Retinal pigment epithelial cell (primary cell): ENCODE measurements at regions not wholly inside any gene's neighbourhood (a gene's known extent, or its start where the extent isn't known, plus 50 kb on each side); places are given as distances from the start of the nearest gene placed in this dataset.

Experiments
- DNase-seq: peaks from one replicate; pipeline ENCODE4 v3.0.0-alpha.2; 2010; ENCODE audit warnings: low read depth
- H3K4me3 ChIP-seq: 2 replicates; pipeline ENCODE4 v1.5.1; 2011; ENCODE audit warnings: mild to moderate bottlenecking, low read length, control low read depth, moderate library complexity
- TF ChIP-seq, protein P1 (sequence below): conservative IDR thresholded peaks from 2 replicates; pipeline ENCODE4 v1.5.1; 2011; ENCODE audit warnings: low read depth, low read length, control low read depth, inconsistent platforms

DNA sequence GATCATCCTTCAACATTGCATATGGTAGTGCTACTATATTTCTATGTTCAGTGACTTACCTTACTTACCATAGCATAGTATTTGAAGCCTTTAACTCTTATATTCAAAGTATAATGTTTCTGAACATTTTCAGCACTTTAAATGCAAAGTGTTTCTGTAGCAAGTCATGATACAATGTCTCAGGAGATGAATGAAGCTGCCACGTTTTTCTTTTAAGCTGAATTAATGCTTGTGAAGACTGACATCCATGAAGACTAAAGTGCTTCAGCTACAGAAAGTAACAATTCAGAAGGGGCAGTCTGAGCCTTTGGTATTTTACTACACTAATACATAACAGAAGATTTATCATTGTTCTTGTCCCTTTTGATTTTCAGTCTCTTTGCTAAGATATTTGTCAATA, 709.1 kb upstream of the ARRDC3 start:
- no peak overlapping the region for H3K4me3 ChIP-seq
- TF ChIP-seq, protein P1, sequence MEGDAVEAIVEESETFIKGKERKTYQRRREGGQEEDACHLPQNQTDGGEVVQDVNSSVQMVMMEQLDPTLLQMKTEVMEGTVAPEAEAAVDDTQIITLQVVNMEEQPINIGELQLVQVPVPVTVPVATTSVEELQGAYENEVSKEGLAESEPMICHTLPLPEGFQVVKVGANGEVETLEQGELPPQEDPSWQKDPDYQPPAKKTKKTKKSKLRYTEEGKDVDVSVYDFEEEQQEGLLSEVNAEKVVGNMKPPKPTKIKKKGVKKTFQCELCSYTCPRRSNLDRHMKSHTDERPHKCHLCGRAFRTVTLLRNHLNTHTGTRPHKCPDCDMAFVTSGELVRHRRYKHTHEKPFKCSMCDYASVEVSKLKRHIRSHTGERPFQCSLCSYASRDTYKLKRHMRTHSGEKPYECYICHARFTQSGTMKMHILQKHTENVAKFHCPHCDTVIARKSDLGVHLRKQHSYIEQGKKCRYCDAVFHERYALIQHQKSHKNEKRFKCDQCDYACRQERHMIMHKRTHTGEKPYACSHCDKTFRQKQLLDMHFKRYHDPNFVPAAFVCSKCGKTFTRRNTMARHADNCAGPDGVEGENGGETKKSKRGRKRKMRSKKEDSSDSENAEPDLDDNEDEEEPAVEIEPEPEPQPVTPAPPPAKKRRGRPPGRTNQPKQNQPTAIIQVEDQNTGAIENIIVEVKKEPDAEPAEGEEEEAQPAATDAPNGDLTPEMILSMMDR: no peak
- DNase-seq: no peak

DNA sequence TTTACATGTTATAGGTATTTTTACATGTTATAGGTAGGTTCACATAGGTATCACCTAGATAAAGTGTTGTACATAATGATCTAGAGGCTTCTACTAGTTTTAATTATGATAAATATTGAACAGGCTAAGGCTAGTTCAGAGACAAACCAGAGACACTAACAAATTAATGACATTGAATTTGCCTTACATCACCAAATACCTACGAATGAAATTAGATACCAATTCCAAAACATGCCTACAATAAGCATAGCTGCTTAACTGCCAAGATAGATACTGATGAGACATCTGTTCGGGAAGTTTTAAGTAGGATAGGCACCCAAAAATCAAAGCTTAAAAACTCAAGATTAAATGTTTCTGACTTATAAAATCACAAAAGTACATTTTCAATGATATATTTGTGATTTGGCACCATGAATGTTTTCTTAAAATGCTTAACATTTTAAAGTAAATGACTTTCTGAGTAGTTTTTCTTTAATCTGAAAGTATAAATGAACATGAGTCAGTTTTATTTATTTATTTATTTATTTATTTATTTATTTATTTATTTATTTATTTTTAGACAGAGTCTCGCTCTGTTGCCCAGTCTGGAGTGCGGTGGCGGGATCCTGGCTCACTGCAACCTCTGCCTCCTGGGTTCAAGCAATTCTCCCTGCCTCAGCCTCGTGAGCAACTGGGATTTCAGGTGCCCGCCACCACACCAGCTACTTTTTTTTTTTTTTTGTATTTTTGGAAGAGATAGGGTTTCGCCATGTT, 703.1 kb upstream of the ARRDC3 start:
- DNase-seq: no peak
- TF ChIP-seq, protein P1: no peak
- no peak overlapping the region for H3K4me3 ChIP-seq

DNA sequence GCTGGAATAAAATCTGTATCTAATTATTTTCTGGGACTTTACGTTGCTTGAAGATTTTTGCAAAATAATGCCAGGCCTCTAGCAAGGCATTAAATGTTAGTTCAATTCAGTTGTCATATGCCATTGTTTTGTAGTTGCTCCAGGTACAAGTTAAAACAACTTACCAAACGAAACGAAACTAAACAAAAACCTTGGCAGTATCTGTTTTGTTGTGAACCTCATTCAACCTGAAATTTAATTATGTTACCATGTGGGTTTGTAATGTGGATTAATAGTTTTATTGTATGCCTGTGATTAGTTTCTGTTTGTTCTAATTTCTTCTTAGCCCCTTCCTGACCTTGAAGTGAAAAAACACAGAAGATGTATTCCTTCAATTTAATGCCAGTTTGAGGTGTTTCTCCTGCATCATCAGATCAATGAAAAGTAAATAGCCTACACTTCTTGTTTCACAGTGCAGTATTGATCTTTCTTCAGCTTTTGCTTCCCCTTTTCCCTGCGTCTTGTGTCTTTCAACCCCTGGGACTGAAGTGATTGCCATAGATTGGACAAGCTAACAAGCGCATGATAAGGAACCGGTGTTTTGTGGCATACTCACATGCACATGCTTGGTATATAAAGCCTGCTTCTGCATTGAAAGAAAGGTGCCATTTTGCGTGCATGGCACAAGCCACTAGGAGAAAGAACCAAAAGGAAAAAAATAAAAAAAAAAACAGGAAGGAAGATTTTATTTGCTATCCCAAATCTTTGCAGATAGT, 699.0 kb upstream of the ARRDC3 start:
- no peak overlapping the region for H3K4me3 ChIP-seq
- DNase-seq: no peak
- TF ChIP-seq, protein P1: no peak

DNA sequence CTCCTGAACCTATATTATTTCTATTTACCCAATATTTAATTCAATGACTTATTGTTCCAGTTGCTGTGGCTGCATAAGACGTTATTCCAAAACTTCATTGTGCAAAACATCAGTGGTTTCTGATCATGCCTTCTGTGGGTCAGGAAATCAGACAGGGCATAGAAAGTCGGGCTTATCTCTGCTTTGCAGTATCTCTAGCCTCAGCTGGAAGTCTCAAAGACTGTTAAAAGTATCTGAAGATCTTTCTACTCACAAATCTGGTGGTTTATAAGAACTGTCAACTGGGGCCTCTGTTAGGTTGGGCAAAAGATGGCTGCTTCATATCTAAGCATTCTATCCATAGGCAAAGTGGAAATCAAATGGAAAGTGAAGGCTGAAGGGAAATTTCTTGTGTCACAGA, 687.7 kb upstream of the ARRDC3 start:
- no peak overlapping the region for H3K4me3 ChIP-seq
- no peak for DNase-seq
- TF ChIP-seq, protein P1: no peak

DNA sequence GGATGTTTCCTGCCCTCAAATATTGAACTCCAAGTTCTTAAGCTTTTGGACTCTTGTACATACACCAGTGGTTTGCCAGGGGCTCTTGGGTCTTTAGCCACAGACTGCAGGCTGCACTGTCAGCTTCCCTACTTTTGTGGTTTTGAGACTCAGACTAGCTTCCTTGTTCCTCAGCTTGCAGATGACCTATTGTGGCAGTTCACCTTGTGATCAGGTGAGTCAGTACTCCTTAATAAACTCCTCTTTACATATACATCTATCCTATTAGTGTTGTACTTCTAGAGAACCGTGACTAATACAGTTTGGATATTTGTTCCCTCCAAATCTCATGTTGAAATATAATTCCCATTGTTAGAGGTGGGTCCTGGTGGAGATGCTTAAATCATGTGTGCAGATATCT, 681.9 kb upstream of the ARRDC3 start:
- TF ChIP-seq, protein P1: no peak
- no peak overlapping the region for H3K4me3 ChIP-seq
- DNase-seq: no peak

DNA sequence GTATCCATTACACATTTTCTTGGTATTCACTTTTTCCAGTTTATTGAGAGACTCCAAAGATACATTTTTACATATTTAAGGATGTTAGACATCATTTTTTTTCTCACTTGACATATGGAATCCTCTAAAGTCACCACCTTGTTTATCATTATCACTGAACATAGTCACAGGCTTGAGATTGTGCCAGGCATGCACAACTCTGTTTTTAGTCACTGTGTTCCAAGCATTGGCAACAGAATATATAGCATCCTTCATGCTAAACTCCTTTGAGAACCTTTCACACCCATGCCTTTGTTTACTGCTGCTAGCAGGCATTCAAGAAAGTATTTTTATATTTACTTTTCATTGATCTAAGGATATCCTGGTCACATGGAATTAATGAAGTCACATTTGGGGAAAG, 668.6 kb upstream of the ARRDC3 start:
- TF ChIP-seq, protein P1: no peak
- H3K4me3 ChIP-seq: no peak overlapping the region
- DNase-seq: no peak

DNA sequence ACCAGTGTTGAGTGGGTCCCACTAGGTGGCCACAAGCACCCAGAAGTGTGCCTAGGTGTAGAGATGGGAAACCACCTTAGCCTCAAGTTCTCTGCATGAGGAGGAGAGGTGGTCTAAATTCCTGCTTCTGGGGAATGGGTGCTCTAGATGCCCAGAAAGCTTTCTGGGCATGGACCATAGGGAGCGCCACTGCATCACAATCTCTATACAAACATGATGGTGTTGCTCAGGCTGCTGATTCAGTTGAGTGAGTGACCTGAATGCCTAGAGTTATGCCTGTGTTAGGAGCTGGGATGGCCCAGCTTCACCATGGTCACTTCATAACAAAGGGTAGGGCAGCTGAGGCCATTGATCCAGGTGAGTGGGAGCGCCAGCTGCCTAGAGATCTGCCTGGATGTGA, 667.9 kb upstream of the ARRDC3 start:
- TF ChIP-seq, protein P1: no peak
- H3K4me3 ChIP-seq: no peak overlapping the region
- no peak for DNase-seq
